Endothelial cell of umbilical vein (primary cell): ENCODE measurements at regions not wholly inside any gene's neighbourhood (a gene's known extent, or its start where the extent isn't known, plus 50 kb on each side); places are given as distances from the start of the nearest gene placed in this dataset.

Experiments used
- BruUV-seq: library from RNA; stranded (reverse); fragments of 400-500 nt; replicated peaks from 2 replicates; lab custom pipeline; 2021; lab: Mats Ljungman, UMichigan
- CTCF ChIA-PET: fragments of 300-600, 350-600 bp; sonication (Branson Sonifier 250); formaldehyde crosslinking; loops from one replicate; lab custom pipeline; 2021; ENCODE audit warnings: antibody characterized with exemption, inconsistent platforms; lab: Charles Lee
- POLR2A ChIA-PET: fragments of 300-600, 350-600 bp; sonication (Branson Sonifier 250); formaldehyde crosslinking; loops from one replicate; lab custom pipeline; 2021; ENCODE audit warnings: antibody characterized with exemption, inconsistent platforms; lab: Charles Lee
- DNase-seq: peaks from one replicate; pipeline ENCODE4 v3.0.0-alpha.2; 2011; ENCODE audit warnings: low read depth, low spot score
- FAIRE-seq: peaks from 2 replicates; lab custom pipeline; 2011; peaks lifted over from hg19 to GRCh38; lab: Jason Lieb, UNC
- H2AFZ ChIP-seq: 2 replicates; pipeline ENCODE4 v1.6.0; 2012; ENCODE audit warnings: low read depth, low read length, control low read depth, inconsistent platforms
- H3K27ac ChIP-seq: 2 replicates; pipeline ENCODE4 v1.5.1; 2011; ENCODE audit warnings: low read depth, mild to moderate bottlenecking, control low read depth, low read length, moderate library complexity; ENCODE audit not compliant: insufficient read depth
- H3K27me3 ChIP-seq, 2 experiments: 2 replicates each; pipeline versions ENCODE4 v1.6.0 to v1.6.1; 2011; ENCODE audit warnings: low read length in 2 of 2, mixed read lengths in 1 of 2; ENCODE audit not compliant: control insufficient read depth in 2 of 2, insufficient read depth in 2 of 2
- H3K36me3 ChIP-seq, 2 experiments: 2 replicates in 1 of 2; 3 replicates in 1 of 2; pipeline ENCODE4 v1.5.1; 2011; ENCODE audit warnings: low read length in 2 of 2, mild to moderate bottlenecking in 1 of 2, moderate library complexity in 1 of 2; ENCODE audit not compliant: control insufficient read depth in 2 of 2, insufficient read depth in 2 of 2; ENCODE audit errors: extremely low read depth in 1 of 2
- H3K4me1 ChIP-seq: 3 replicates; pipeline ENCODE4 v1.5.1; 2011; ENCODE audit warnings: mild to moderate bottlenecking, low read length; ENCODE audit not compliant: control insufficient read depth, insufficient read depth; ENCODE audit errors: extremely low read depth
- H3K4me2 ChIP-seq: 2 replicates; pipeline ENCODE4 v1.6.1; 2011; ENCODE audit warnings: low read length, control low read depth, mixed read lengths; ENCODE audit not compliant: insufficient read depth
- H3K4me3 ChIP-seq, 3 experiments: fragments of 200-600 bp in 1 of 3; sonication (generic), shearing (Covaris generic) in 1 of 3; replicated peaks in 1 of 3; 2 replicates each; pipeline ENCODE4 v1.5.1; 2011 to 2016; ENCODE audit warnings: control low read depth in 3 of 3, low read length in 3 of 3, mild to moderate bottlenecking in 2 of 3, inconsistent platforms in 1 of 3, low read depth in 1 of 3, moderate library complexity in 1 of 3; ENCODE audit not compliant: insufficient read depth in 1 of 3
- H3K79me2 ChIP-seq: 2 replicates; pipeline ENCODE4 v1.6.0; 2012; ENCODE audit warnings: low read length, inconsistent platforms; ENCODE audit not compliant: control insufficient read depth, insufficient read depth
- H3K9ac ChIP-seq: replicated peaks from 2 replicates; pipeline ENCODE3; 2011; ENCODE audit warnings: low read length, control low read depth; ENCODE audit not compliant: insufficient read depth; ENCODE audit errors: extremely low read depth
- H3K9me1 ChIP-seq: replicated peaks from 3 replicates; pipeline ENCODE4 v1.6.0; 2011; ENCODE audit warnings: mild to moderate bottlenecking, low read length; ENCODE audit not compliant: control insufficient read depth, insufficient read depth; ENCODE audit errors: extremely low read depth
- H3K9me3 ChIP-seq: replicated peaks from 2 replicates; pipeline ENCODE4 v1.5.1; 2012; ENCODE audit warnings: low read length, inconsistent platforms; ENCODE audit not compliant: control insufficient read depth, insufficient read depth
- H4K20me1 ChIP-seq: replicated peaks from 2 replicates; pipeline ENCODE3; 2011; ENCODE audit warnings: mild to moderate bottlenecking, low read length; ENCODE audit not compliant: control insufficient read depth, insufficient read depth; ENCODE audit errors: extremely low read depth
- CTCF ChIP-seq, 2 donors: IDR thresholded peaks; 1 replicate in 1 of 2; 2 replicates in 1 of 2; pipeline ENCODE4 v1.5.1; 2011; ENCODE audit warnings: low read length in 2 of 2, mild to moderate bottlenecking in 2 of 2, moderate library complexity in 2 of 2, control low read depth in 1 of 2, inconsistent platforms in 1 of 2, low read depth in 1 of 2; ENCODE audit not compliant: insufficient read depth in 1 of 2; ENCODE audit errors: extremely low read depth in 1 of 2
- EZH2 ChIP-seq: IDR thresholded peaks from 2 replicates; pipeline ENCODE4 v1.6.1; 2012; ENCODE audit warnings: borderline replicate concordance, low read depth, mild to moderate bottlenecking, moderate library complexity, low read length, inconsistent platforms; ENCODE audit not compliant: severe bottlenecking
- FOS ChIP-seq: IDR thresholded peaks from 2 replicates; pipeline ENCODE4 v1.6.1; 2011; ENCODE audit warnings: mild to moderate bottlenecking, low read length, moderate library complexity, borderline replicate concordance; ENCODE audit not compliant: insufficient read depth
- GATA2 ChIP-seq: IDR thresholded peaks from 2 replicates; pipeline ENCODE4 v1.7.0; 2011; ENCODE audit warnings: low read depth, mild to moderate bottlenecking, moderate library complexity, mixed read lengths, low read length; ENCODE audit not compliant: insufficient read length, insufficient read depth
- JUN ChIP-seq: IDR thresholded peaks from 2 replicates; pipeline ENCODE4 v1.6.1; 2011; ENCODE audit warnings: borderline replicate concordance, low read depth; ENCODE audit not compliant: insufficient read length, insufficient read depth
- MAX ChIP-seq: IDR thresholded peaks from 2 replicates; pipeline ENCODE4 v1.6.1; 2011; ENCODE audit not compliant: insufficient read depth, insufficient read length
- MYC ChIP-seq: IDR thresholded peaks from one replicate; pipeline ENCODE4 v1.6.1; 2011; ENCODE audit warnings: mild to moderate bottlenecking, low read depth, low read length
- POLR2A ChIP-seq: IDR thresholded peaks from 2 replicates; pipeline ENCODE4 v1.6.1; 2012; ENCODE audit warnings: low read depth, mild to moderate bottlenecking, control low read depth, low read length
- POLR2AphosphoS5 ChIP-seq: IDR thresholded peaks from 2 replicates; pipeline ENCODE4 v1.6.1; 2012; ENCODE audit warnings: low read depth, mild to moderate bottlenecking, control low read depth, low read length, moderate library complexity; ENCODE audit not compliant: insufficient read depth
- dilution Hi-C: fragments of 300-500 bp; cut with MboI; formaldehyde crosslinking; loops from one replicate; pipeline ENCODE4 v1.15.0; 2019; ENCODE audit warnings: low sequenced_read_pairs; ENCODE audit not compliant: extremely low pct_ligation_motif_present
- intact Hi-C: fragments of 100-400 bp; cut with micrococcal nuclease; formaldehyde crosslinking; loops from one replicate; pipeline ENCODE4 v1.10.0; 2022

- no peaks in the 10 kb centered on the region for H3K79me2 ChIP-seq
- DNase-seq (no peak), FAIRE-seq (no peak)
- H3K36me3 ChIP-seq = no peaks in the 10 kb centered on the region
- no peaks in the 10 kb centered on the region for H3K4me1 ChIP-seq
- intact Hi-C loops (no loop called here), dilution Hi-C loops (no loop called here)
- ChIA-PET CTCF (no interaction called here), POLR2A (no interaction called here)
- no peaks in the 10 kb centered on the region for H3K27me3 ChIP-seq
- no peak overlapping the region for H3K4me3 ChIP-seq
- BruUV-seq = no TSS peak
- H2AFZ ChIP-seq = no peak overlapping the region
- TF ChIP-seq POLR2A = no peak
- H4K20me1 ChIP-seq = no peaks in the 10 kb centered on the region
- no peak overlapping the region for H3K4me2 ChIP-seq
- no peak overlapping the region for H3K9ac ChIP-seq
- H3K9me1 ChIP-seq = no peaks in the 10 kb centered on the region
- no peaks in the 10 kb centered on the region for H3K9me3 ChIP-seq
- H3K27ac ChIP-seq = no peak overlapping the region
These were observed 97.2 kb upstream of the SHANK2 start for GRCh38 chr11:71349627-71350026.

- H3K4me3 ChIP-seq = no peak overlapping the region
- intact Hi-C loops (no loop called here), dilution Hi-C loops (no loop called here)
- no peak overlapping the region for H3K9ac ChIP-seq
- no peaks in the 10 kb centered on the region for H3K27me3 ChIP-seq
- no peak for FAIRE-seq
- TF ChIP-seq CTCF (IDR thresholded peaks at IDR 0.05; ENCODE audit: extremely low read depth in 1 of 2, insufficient read depth in 1 of 2, low read depth in 1 of 2, low read length in 2 of 2) = no peak
- no peak for TF ChIP-seq GATA2
- TF ChIP-seq MAX = no peak
- no peak for TF ChIP-seq MYC
- no peak for TF ChIP-seq EZH2
- TF ChIP-seq FOS = no peak
- no peak for TF ChIP-seq POLR2AphosphoS5
- no peak for TF ChIP-seq JUN
- H3K36me3 ChIP-seq = no peaks in the 10 kb centered on the region
- H3K4me2 ChIP-seq = no peak overlapping the region
- ChIA-PET POLR2A (no interaction called here), CTCF (no interaction called here)
- H4K20me1 ChIP-seq = no peaks in the 10 kb centered on the region
- no peak overlapping the region for H3K27ac ChIP-seq
- BruUV-seq = no TSS peak
- H3K9me3 ChIP-seq = no peaks in the 10 kb centered on the region
- no peaks in the 10 kb centered on the region for H3K79me2 ChIP-seq
- H3K4me1 ChIP-seq = no peaks in the 10 kb centered on the region
- no peak for DNase-seq
- H3K9me1 ChIP-seq = no peaks in the 10 kb centered on the region
- no peak overlapping the region for H2AFZ ChIP-seq
These were observed 91.5 kb upstream of the SHANK2 start for GRCh38 chr11:71343828-71344400.
